GM12864 (cell line): ENCODE measurements at regions not wholly inside any gene's neighbourhood (a gene's known extent, or its start where the extent isn't known, plus 50 kb on each side); places are given as distances from the start of the nearest gene placed in this dataset.
"Not testable (repeated sequence)": the region's sequence is repeated elsewhere in the genome, so short reads cannot be mapped to it uniquely, and the experiment has no call there.

ENCODE experiments used
- DNase-seq: peaks from one replicate; pipeline ENCODE4 v3.0.0-alpha.2; 2011; ENCODE audit warnings: low read depth
- H3K4me3 ChIP-seq: 2 replicates; pipeline ENCODE4 v1.5.1; 2011; ENCODE audit warnings: mild to moderate bottlenecking, low read depth, low read length, control low read depth
- CTCF ChIP-seq: IDR thresholded peaks from 2 replicates; pipeline ENCODE4 v1.5.1; 2011; ENCODE audit warnings: low read depth, mild to moderate bottlenecking, moderate library complexity, low read length, control low read depth, inconsistent platforms; ENCODE audit errors: missing control alignments

- no peak overlapping the region for H3K4me3 ChIP-seq
- TF ChIP-seq CTCF = no peak
- DNase-seq = no peak
These were observed 103.2 kb upstream of the MMADHC start for GRCh38 chr2:149690825-149691224.

- H3K4me3 ChIP-seq = no peak overlapping the region
- TF ChIP-seq CTCF = no peak
- no peak for DNase-seq
These were observed 99.5 kb upstream of the MMADHC start for GRCh38 chr2:149687052-149687427.

- no peak for DNase-seq
- no peak for TF ChIP-seq CTCF
- H3K4me3 ChIP-seq = no peak overlapping the region
These were observed 98.8 kb upstream of the MMADHC start for GRCh38 chr2:149686136-149687051.

GRCh38 chr2:149685401-149685800, 97.8 kb upstream of the MMADHC start:
- H3K4me3 ChIP-seq, DNase-seq: not testable (repeated sequence)

GRCh38 chr2:149679286-149679685, 91.7 kb upstream of the MMADHC start:
- no peak for TF ChIP-seq CTCF
- no peak overlapping the region for H3K4me3 ChIP-seq
- DNase-seq = no peak

- no peak for DNase-seq
- H3K4me3 ChIP-seq = no peak overlapping the region
- TF ChIP-seq CTCF = no peak
These were observed 89.8 kb upstream of the MMADHC start for GRCh38 chr2:149677416-149677815.

GRCh38 chr2:149670086-149670485, 82.5 kb upstream of the MMADHC start:
- DNase-seq = no peak
- no peak for TF ChIP-seq CTCF
- no peak overlapping the region for H3K4me3 ChIP-seq
